NOMO-1 treated with dmso at 0.1 percent for 144 hours (cell line): ENCODE measurements at regions not wholly inside any gene's neighbourhood (a gene's known extent, or its start where the extent isn't known, plus 50 kb on each side); places are given as distances from the start of the nearest gene placed in this dataset.

Source experiments
- DNase-seq: peaks from one replicate; lab custom pipeline; 2025; ENCODE audit not compliant: unreplicated experiment; lab: John Stamatoyannopoulos, UW

GRCh38 chr21:38654580-38654979, 151.1 kb upstream of the ETS2 start:
- DNase-seq = no peak

- DNase-seq = no peak
Observed at GRCh38 chr21:38658511-38658910, 147.2 kb upstream of the ETS2 start.

GRCh38 chr21:38659936-38660332, 145.8 kb upstream of the ETS2 start:
- no peak for DNase-seq

- DNase-seq = no peak
Observed at GRCh38 chr21:38660333-38661196, 145.2 kb upstream of the ETS2 start.

- DNase-seq = peak; percentile 21
Observed at GRCh38 chr21:38661197-38661871, 144.4 kb upstream of the ETS2 start.

- no peak for DNase-seq
Observed at GRCh38 chr21:38661889-38662568, 143.7 kb upstream of the ETS2 start.

- no peak for DNase-seq
Observed at GRCh38 chr21:38663282-38663681, 142.4 kb upstream of the ETS2 start.

- DNase-seq = no peak
Observed at GRCh38 chr21:38664315-38664714, 141.4 kb upstream of the ETS2 start.

- DNase-seq = peak; percentile 2
Observed at GRCh38 chr21:38664841-38665240, 140.9 kb upstream of the ETS2 start.

- no peak for DNase-seq
Observed at GRCh38 chr21:38667291-38667870, 138.3 kb upstream of the ETS2 start.

- no peak for DNase-seq
Observed at GRCh38 chr21:38668067-38668466, 137.7 kb upstream of the ETS2 start.

- DNase-seq = no peak
Observed at GRCh38 chr21:38668541-38668940, 137.2 kb upstream of the ETS2 start.

- DNase-seq = peak; percentile 1
Observed at GRCh38 chr21:38669186-38669585, 136.5 kb upstream of the ETS2 start.

GRCh38 chr21:38670861-38671260, 134.9 kb upstream of the ETS2 start:
- no peak for DNase-seq

- no peak for DNase-seq
Observed at GRCh38 chr21:38671773-38672172, 134.0 kb upstream of the ETS2 start.

GRCh38 chr21:38675182-38675824, 130.4 kb upstream of the ETS2 start:
- no peak for DNase-seq

GRCh38 chr21:38678827-38679226, 126.9 kb upstream of the ETS2 start:
- no peak for DNase-seq

- DNase-seq = no peak
Observed at GRCh38 chr21:38679534-38679933, 126.2 kb upstream of the ETS2 start.

- no peak for DNase-seq
Observed at GRCh38 chr21:38680401-38680800, 125.3 kb upstream of the ETS2 start.

GRCh38 chr21:38683222-38683621, 122.5 kb upstream of the ETS2 start:
- DNase-seq = no peak

- DNase-seq = no peak
Observed at GRCh38 chr21:38688068-38688467, 117.7 kb upstream of the ETS2 start.
